OCI-LY3 (cell line): ENCODE measurements at regions not wholly inside any gene's neighbourhood (a gene's known extent, or its start where the extent isn't known, plus 50 kb on each side); places are given as distances from the start of the nearest gene placed in this dataset.

ENCODE experiments used
- CTCF ChIP-seq: fragments of 200-600, 300-600 bp; sonication (generic); IDR thresholded peaks from 2 replicates; pipeline ENCODE4 v1.5.1; 2014; ENCODE audit warnings: antibody characterized with exemption, low read length, low read depth
- EZH2phosphoT487 ChIP-seq: fragments of 200-600 bp; shearing (Covaris generic); IDR thresholded peaks from 2 replicates; pipeline ENCODE4 v1.6.1; 2018; ENCODE audit warnings: antibody characterized with exemption, mixed run types, low read depth

DNA sequence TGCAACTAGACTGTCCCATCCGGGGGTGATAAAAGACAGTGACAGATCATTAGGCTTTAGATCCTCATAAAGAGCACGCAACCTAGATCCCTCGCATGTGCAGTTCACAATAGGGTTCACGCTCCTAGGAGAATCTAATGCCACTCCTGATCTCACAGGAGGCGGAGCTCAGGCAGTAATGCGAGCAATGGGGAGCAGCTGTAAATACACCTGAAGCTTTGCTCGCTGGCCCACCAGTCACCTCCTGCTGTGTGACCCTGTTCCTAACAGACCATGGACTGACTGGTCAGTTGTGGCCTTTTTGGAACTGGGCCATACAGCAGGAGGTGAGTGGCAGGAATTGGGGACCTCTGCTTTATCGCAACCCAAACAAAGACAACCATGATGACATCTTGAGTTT, 173.2 kb downstream of the DLEU7 start:
- TF ChIP-seq CTCF (no peak), EZH2phosphoT487 (no peak)
